Activated CD8-positive, alpha-beta T cell treated with anti-CD3 and anti-CD28 coated beads for 36 hours (primary cell): ENCODE measurements at regions not wholly inside any gene's neighbourhood (a gene's known extent, or its start where the extent isn't known, plus 50 kb on each side); places are given as distances from the start of the nearest gene placed in this dataset.

ENCODE experiments used
- ATAC-seq: fragments of 200-7000 bp; cut with Tn5 transposase; one replicate; pipeline ENCODE4 v1.10.0; 2021; ENCODE audit warnings: mild to moderate bottlenecking, moderate library complexity
- CTCF ChIA-PET: fragments of 350-600 bp; sonication (Branson Sonifier 250); formaldehyde crosslinking; loops from one replicate; lab custom pipeline; 2021; ENCODE audit warnings: antibody characterized with exemption; lab: Charles Lee
- POLR2A ChIA-PET: fragments of 350-600 bp; sonication (Branson Sonifier 250); formaldehyde crosslinking; loops from one replicate; lab custom pipeline; 2021; ENCODE audit warnings: antibody characterized with exemption; lab: Charles Lee
- DNase-seq: peaks from one replicate; pipeline ENCODE4 v3.0.0-alpha.2; 2020
- H3K27ac Mint-ChIP-seq: one replicate; pipeline ENCODE4 v1.8.0; 2021; ENCODE audit warnings: mild to moderate bottlenecking, mixed read lengths
- H3K27me3 Mint-ChIP-seq: one replicate; pipeline ENCODE4 v1.8.0; 2021; ENCODE audit warnings: mixed read lengths
- H3K36me3 Mint-ChIP-seq: one replicate; pipeline ENCODE4 v1.8.0; 2021; ENCODE audit warnings: low read depth, mixed read lengths
- H3K4me1 Mint-ChIP-seq: one replicate; pipeline ENCODE4 v1.8.0; 2021; ENCODE audit warnings: low read depth, mixed read lengths
- H3K4me3 Mint-ChIP-seq: one replicate; pipeline ENCODE4 v1.8.0; 2021; ENCODE audit warnings: mild to moderate bottlenecking, moderate library complexity, mixed read lengths
- H3K9me3 Mint-ChIP-seq: one replicate; pipeline ENCODE4 v1.8.0; 2021; ENCODE audit warnings: mixed read lengths
- CTCF ChIP-seq: fragments of 200-600 bp; IDR thresholded peaks from one replicate; pipeline ENCODE4 v1.8.0; 2022; ENCODE audit warnings: antibody characterized with exemption, mild to moderate bottlenecking
- intact Hi-C: fragments of 100-400 bp; cut with micrococcal nuclease; formaldehyde crosslinking; loops from one replicate; pipeline ENCODE4 v1.10.0; 2022

- ATAC-seq (no peak), DNase-seq (no peak)
- ChIA-PET POLR2A (no interaction called here), CTCF (no interaction called here)
- Mint-ChIP-seq H3K36me3 (no peaks in the 10 kb centered on the region), H3K27me3 (no peaks in the 10 kb centered on the region), H3K27ac (no peak overlapping the region), H3K4me3 (no peak overlapping the region), H3K9me3 (no peaks in the 10 kb centered on the region), H3K4me1 (no peaks in the 10 kb centered on the region)
- intact Hi-C loops = no loop called here
- no peak for TF ChIP-seq CTCF
Measured at GRCh38 chr13:81334481-81334880, 993.6 kb upstream of the SPRY2 start.

GRCh38 chr13:81326913-81327312 lies 986.0 kb upstream of the SPRY2 start:
- Mint-ChIP-seq H3K27ac (no peak overlapping the region), H3K4me1 (no peaks in the 10 kb centered on the region), H3K36me3 (no peaks in the 10 kb centered on the region), H3K4me3 (no peak overlapping the region), H3K27me3 (no peaks in the 10 kb centered on the region), H3K9me3 (peaks cover 6% of the 10 kb centered on the region)
- CTCF ChIA-PET = no interaction called here
- ATAC-seq (no peak), DNase-seq (no peak)
- POLR2A ChIA-PET = no interaction called here
- no peak for TF ChIP-seq CTCF
- intact Hi-C loops = no loop called here

GRCh38 chr13:81320516-81320915 lies 979.6 kb upstream of the SPRY2 start:
- no peak overlapping the region for H3K27ac Mint-ChIP-seq
- CTCF ChIA-PET = no interaction called here
- no peaks in the 10 kb centered on the region for H3K36me3 Mint-ChIP-seq
- peaks cover 8% of the 10 kb centered on the region for H3K9me3 Mint-ChIP-seq
- H3K27me3 Mint-ChIP-seq = no peaks in the 10 kb centered on the region
- POLR2A ChIA-PET = no interaction called here
- no peak for ATAC-seq
- no peak overlapping the region for H3K4me3 Mint-ChIP-seq
- DNase-seq = no peak
- intact Hi-C loops = loop anchor here (5.0 kb wide), 1 partner anchor 48 kb away; no protein-coding TSS in a partner anchor
- no peaks in the 10 kb centered on the region for H3K4me1 Mint-ChIP-seq
- no peak for TF ChIP-seq CTCF

GRCh38 chr13:81319351-81319750 lies 978.4 kb upstream of the SPRY2 start:
- Mint-ChIP-seq H3K9me3 (peaks cover 8% of the 10 kb centered on the region), H3K27me3 (no peaks in the 10 kb centered on the region), H3K4me3 (no peak overlapping the region), H3K4me1 (no peaks in the 10 kb centered on the region), H3K27ac (no peak overlapping the region), H3K36me3 (no peaks in the 10 kb centered on the region)
- no peak for ATAC-seq
- TF ChIP-seq CTCF = no peak
- DNase-seq = no peak
- POLR2A ChIA-PET = interaction anchor here (0.7 kb wide), 1 partner anchor 31 kb away, joined by 3 read pairs; no protein-coding TSS in a partner anchor
- CTCF ChIA-PET = no interaction called here
- intact Hi-C loops = no loop called here

GRCh38 chr13:81318231-81319019 lies 977.5 kb upstream of the SPRY2 start:
- H3K27ac Mint-ChIP-seq = no peak overlapping the region
- ATAC-seq (no peak), DNase-seq (no peak)
- POLR2A ChIA-PET = no interaction called here
- no peaks in the 10 kb centered on the region for H3K4me1 Mint-ChIP-seq
- intact Hi-C loops = no loop called here
- no peak for TF ChIP-seq CTCF
- no peaks in the 10 kb centered on the region for H3K27me3 Mint-ChIP-seq
- CTCF ChIA-PET = no interaction called here
- H3K36me3 Mint-ChIP-seq = no peaks in the 10 kb centered on the region
- H3K9me3 Mint-ChIP-seq = peaks cover 8% of the 10 kb centered on the region
- H3K4me3 Mint-ChIP-seq = no peak overlapping the region
